Stimulated activated naive CD8-positive, alpha-beta T cell treated with anti-CD3 and anti-CD28 coated beads, Interleukin-15, amount 100 ng/mL, for 72 hours (primary cell): ENCODE measurements at regions not wholly inside any gene's neighbourhood (a gene's known extent, or its start where the extent isn't known, plus 50 kb on each side); places are given as distances from the start of the nearest gene placed in this dataset.

Source experiments
- ATAC-seq: fragments of 150-1000 bp; cut with Tn5 transposase; 2 replicates; pipeline ENCODE4 v1.10.0; 2021; ENCODE audit warnings: mild to moderate bottlenecking, moderate library complexity
- DNase-seq, 2 donors: peaks; one replicate each; pipeline ENCODE4 v3.0.0; 2021 to 2022
- H3K27ac Mint-ChIP-seq, 2 donors: one replicate each; pipeline ENCODE4 v1.8.0; 2022; ENCODE audit warnings: mild to moderate bottlenecking in 2 of 2, mixed read lengths in 2 of 2, moderate library complexity in 2 of 2
- H3K27me3 Mint-ChIP-seq: one replicate; pipeline ENCODE4 v1.8.0; 2022; ENCODE audit warnings: mixed read lengths
- H3K4me1 Mint-ChIP-seq: one replicate; pipeline ENCODE4 v1.8.0; 2022; ENCODE audit warnings: mild to moderate bottlenecking, mixed read lengths
- H3K4me3 Mint-ChIP-seq, 2 donors: one replicate each; pipeline ENCODE4 v1.8.0; 2022; ENCODE audit warnings: mild to moderate bottlenecking in 2 of 2, mixed read lengths in 2 of 2, moderate library complexity in 1 of 2
- H3K9me3 Mint-ChIP-seq, 2 donors: one replicate each; pipeline ENCODE4 v1.8.0; 2022; ENCODE audit warnings: mixed read lengths in 2 of 2

GRCh38 chr4:180827232-180828009, 1415.8 kb upstream of the TENM3 start:
- H3K27me3 Mint-ChIP-seq = no peaks in the 10 kb centered on the region
- DNase-seq = no peak
- H3K27ac Mint-ChIP-seq = no peak overlapping the region
- H3K9me3 Mint-ChIP-seq = peaks cover 0 to 5% of the 10 kb centered on the region in 2 donors
- ATAC-seq = no peak
- H3K4me1 Mint-ChIP-seq = peaks cover 7% of the 10 kb centered on the region
- no peak overlapping the region for H3K4me3 Mint-ChIP-seq

DNA sequence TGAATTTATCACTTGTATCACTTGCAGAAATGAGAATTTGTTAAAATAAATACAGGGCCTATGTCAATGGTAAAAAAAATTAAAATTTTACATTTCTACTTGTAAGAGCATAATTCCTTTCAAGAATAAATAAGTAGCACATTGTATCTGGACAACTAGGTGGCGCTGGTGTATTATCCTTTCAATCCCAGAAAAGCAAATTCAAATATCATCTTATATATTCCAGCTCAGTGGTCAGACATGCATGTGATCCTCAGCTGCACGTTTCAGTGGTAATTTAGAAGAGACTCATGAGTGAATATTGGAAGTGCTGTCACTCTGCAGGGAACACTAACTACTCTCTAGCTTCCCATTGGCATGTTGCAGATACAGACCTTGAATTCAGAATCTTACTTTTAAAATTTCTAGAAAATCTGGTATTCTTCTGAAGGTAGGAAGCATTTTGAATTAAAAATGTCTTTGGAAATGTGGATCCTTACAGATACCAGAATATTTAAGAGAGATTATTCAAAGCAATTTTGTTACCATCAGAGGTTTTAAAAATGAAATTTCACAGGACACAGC, 1414.7 kb upstream of the TENM3 start:
- H3K4me1 Mint-ChIP-seq = peaks cover 7% of the 10 kb centered on the region
- H3K4me3 Mint-ChIP-seq = no peak overlapping the region
- no peak for ATAC-seq
- no peak for DNase-seq
- H3K9me3 Mint-ChIP-seq = peaks cover 0 to 5% of the 10 kb centered on the region in 2 donors
- no peaks in the 10 kb centered on the region for H3K27me3 Mint-ChIP-seq
- no peak overlapping the region for H3K27ac Mint-ChIP-seq

DNA sequence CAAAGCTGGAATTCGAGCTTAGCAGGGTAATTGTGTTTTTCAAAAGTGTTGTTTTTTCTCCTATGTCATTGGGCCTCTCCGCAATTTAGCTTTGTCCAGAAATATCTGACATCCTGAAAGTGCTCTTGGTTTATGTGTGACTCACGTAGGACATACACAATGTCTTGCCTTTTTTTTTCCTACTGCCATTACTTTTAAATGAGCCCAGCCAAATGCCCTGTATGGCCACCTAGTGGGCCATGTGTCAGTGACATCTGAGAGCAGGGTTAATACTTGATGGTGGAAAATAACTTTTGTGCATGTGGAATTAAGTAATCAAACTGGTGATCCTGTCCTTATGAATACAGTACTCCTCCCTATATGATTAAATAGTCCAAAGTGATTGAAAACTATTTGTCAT, 1411.1 kb upstream of the TENM3 start:
- DNase-seq = no peak
- ATAC-seq = no peak
- H3K4me3 Mint-ChIP-seq = no peak overlapping the region
- peaks cover 7% of the 10 kb centered on the region for H3K4me1 Mint-ChIP-seq
- H3K27ac Mint-ChIP-seq = no peak overlapping the region
- H3K9me3 Mint-ChIP-seq = no peaks in the 10 kb centered on the region
- H3K27me3 Mint-ChIP-seq = no peaks in the 10 kb centered on the region

DNA sequence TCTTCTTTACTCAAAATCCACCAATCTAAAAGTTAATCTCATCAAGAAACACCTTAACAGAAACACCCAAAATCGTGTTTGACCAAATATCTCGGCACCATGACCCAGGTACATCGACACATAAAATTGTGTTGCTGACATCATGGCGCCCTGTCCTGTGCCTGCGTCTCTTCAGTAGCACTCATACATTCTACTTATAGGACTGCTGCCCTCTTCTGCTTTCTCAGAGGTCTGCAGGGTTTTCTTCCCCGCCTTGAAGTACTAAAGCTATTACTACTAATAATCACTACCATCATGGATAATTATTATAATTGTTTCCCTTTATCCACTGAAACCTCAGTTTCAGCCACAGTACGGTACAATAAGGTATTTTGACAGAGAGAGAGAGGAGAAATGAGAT, 1403.1 kb upstream of the TENM3 start:
- no peak for DNase-seq
- H3K4me1 Mint-ChIP-seq = no peaks in the 10 kb centered on the region
- no peak for ATAC-seq

DNA sequence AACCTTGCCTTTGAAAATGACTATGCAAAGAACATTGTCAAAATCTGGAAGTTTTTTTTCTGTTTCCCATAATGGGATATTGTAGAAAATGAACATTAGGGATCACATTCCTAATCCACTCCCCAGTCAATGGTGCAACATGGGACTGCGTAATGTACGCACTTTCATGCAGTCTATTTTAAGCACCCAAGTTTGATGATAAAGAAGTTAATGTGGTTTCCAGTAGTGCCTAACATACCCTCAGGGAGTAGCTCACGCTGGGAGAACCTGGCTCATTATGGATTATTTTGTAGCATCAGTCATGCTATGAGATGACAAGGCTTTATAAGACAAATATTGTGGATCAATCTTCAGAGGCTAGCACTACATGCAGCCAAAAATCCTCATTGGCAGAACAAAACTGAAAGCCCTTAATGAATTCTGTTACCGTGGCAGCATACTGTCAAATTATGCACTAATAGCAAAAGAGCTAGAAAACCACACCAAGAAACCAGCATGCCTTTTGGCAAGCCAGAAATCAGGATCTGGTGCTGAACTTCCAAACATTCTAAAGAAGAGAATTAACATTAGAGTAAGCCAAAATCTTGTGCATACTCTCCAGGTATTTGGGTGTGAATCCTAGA, 1392.8 kb upstream of the TENM3 start:
- no peak for ATAC-seq

More for the DNA sequence above, 1403.1 kb upstream of the TENM3 start:
- no peak overlapping the region for H3K4me3 Mint-ChIP-seq
- H3K27ac Mint-ChIP-seq = peak overlapping the region in 1 of 2 donors; percentile 42
- H3K9me3 Mint-ChIP-seq = no peaks in the 10 kb centered on the region
- no peaks in the 10 kb centered on the region for H3K27me3 Mint-ChIP-seq

GRCh38 chr4:180852738-180853137, 1390.5 kb upstream of the TENM3 start:
- Mint-ChIP-seq H3K4me1 (no peaks in the 10 kb centered on the region), H3K27ac (no peak overlapping the region), H3K9me3 (peaks cover 6% of the 10 kb centered on the region in 2 donors), H3K4me3 (no peak overlapping the region), H3K27me3 (no peaks in the 10 kb centered on the region)
- DNase-seq = no peak
- no peak for ATAC-seq

More for the DNA sequence above, 1392.8 kb upstream of the TENM3 start:
- Mint-ChIP-seq H3K27ac (no peak overlapping the region), H3K4me3 (no peak overlapping the region), H3K27me3 (no peaks in the 10 kb centered on the region), H3K9me3 (no peaks in the 10 kb centered on the region), H3K4me1 (no peaks in the 10 kb centered on the region)
- no peak for DNase-seq

DNA sequence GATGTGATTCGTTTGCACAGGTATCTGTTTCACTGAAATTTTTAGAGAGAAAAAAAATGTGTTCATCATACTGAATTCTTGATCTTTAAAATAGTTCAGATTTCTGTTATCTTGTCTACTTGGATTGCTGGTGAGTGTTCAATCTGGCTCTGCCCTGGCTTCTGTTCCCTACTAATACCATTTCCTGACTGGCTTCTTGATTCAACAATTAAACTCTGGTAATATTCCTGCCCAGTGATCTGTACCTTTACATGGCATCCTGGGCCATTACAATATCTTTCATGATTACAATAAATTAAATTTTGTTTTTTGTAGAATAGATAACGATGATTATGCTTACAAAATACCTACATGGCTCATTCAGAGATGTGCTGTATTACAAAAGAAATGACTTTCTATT, 1388.0 kb upstream of the TENM3 start:
- H3K4me3 Mint-ChIP-seq = no peak overlapping the region
- no peaks in the 10 kb centered on the region for H3K27me3 Mint-ChIP-seq

DNA sequence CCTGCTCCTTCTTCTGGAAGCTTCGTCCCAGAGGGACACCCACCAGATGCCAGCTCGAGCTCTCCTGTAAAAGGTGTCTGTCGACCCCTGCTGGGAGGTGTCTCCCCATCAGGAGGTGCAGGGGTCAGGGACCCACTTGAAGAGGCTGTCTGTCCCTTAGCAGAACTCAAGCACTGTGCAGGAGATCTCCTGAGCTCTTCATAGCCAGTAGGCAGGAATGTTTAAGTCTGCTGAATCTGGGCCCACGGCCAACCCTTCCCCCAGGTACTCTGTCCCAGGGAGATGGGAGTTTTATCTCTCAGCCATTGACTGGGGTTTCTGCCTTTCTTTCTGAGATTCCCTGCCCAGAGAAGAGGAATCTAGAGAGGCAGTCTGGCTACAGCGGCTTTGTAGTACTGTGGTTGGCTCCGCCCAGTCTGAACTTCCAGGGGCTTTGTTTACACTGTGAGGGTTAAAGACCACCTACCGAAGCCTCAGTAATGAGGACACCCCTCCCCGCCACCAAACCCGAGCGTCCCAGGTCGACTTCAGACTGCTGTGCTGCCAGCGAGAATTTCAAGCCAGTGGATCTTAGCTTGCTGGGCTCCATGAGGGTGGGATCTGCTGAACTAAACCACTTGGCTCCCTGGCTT, 1383.0 kb upstream of the TENM3 start:
- H3K4me1 Mint-ChIP-seq = no peaks in the 10 kb centered on the region
- no peaks in the 10 kb centered on the region for H3K27me3 Mint-ChIP-seq
- DNase-seq = no peak
- H3K9me3 Mint-ChIP-seq = peaks cover 9 to 22% of the 10 kb centered on the region in 2 donors
- H3K27ac Mint-ChIP-seq = no peak overlapping the region
- H3K4me3 Mint-ChIP-seq = no peak overlapping the region
- no peak for ATAC-seq

More for the DNA sequence above, 1388.0 kb upstream of the TENM3 start:
- H3K9me3 Mint-ChIP-seq = peaks cover 9 to 15% of the 10 kb centered on the region in 2 donors
- H3K27ac Mint-ChIP-seq = no peak overlapping the region
- DNase-seq (no peak), ATAC-seq (no peak)
- no peaks in the 10 kb centered on the region for H3K4me1 Mint-ChIP-seq

DNA sequence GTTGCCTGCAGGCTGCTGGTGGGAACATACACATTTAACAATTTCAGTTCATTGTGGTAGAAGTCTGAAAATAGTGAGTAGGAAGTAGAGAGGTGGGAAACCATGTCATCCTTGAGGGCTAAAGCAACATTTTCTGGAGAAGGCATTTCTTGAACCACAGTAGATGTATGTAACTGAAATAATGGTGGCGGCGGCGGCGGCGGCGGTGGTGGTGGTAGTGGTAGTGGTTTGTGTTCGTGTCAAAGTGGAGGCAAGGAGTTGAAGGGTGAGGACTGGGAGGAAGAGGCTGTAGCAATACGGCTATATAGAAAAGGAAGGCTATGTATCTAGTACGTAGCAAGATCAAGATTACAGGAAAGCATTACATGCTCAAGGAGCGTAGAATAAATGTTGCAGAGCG, 1381.6 kb upstream of the TENM3 start:
- Mint-ChIP-seq H3K4me3 (no peak overlapping the region), H3K27ac (no peak overlapping the region), H3K9me3 (peaks cover 9 to 22% of the 10 kb centered on the region in 2 donors), H3K27me3 (no peaks in the 10 kb centered on the region), H3K4me1 (no peaks in the 10 kb centered on the region)
- no peak for ATAC-seq
- DNase-seq = no peak

- DNase-seq = no peak
- no peaks in the 10 kb centered on the region for H3K27me3 Mint-ChIP-seq
- peaks cover 0 to under 1% of the 10 kb centered on the region in 2 donors for H3K9me3 Mint-ChIP-seq
- H3K4me1 Mint-ChIP-seq = no peaks in the 10 kb centered on the region
- H3K27ac Mint-ChIP-seq = no peak overlapping the region
- H3K4me3 Mint-ChIP-seq = no peak overlapping the region
- peak; percentile 26 for ATAC-seq
These were observed 1376.1 kb upstream of the TENM3 start for GRCh38 chr4:180866933-180867643.

GRCh38 chr4:180870623-180871022, 1372.6 kb upstream of the TENM3 start:
- no peak overlapping the region for H3K27ac Mint-ChIP-seq
- H3K4me1 Mint-ChIP-seq = no peaks in the 10 kb centered on the region
- H3K4me3 Mint-ChIP-seq = no peak overlapping the region
- no peak for DNase-seq
- no peak for ATAC-seq
- H3K27me3 Mint-ChIP-seq = no peaks in the 10 kb centered on the region
- H3K9me3 Mint-ChIP-seq = peaks cover 11 to 14% of the 10 kb centered on the region in 2 donors

GRCh38 chr4:180898305-180898704, 1344.9 kb upstream of the TENM3 start:
- Mint-ChIP-seq H3K4me3 (no peak overlapping the region), H3K27me3 (no peaks in the 10 kb centered on the region), H3K9me3 (peaks cover 11 to 18% of the 10 kb centered on the region in 2 donors), H3K27ac (no peak overlapping the region), H3K4me1 (no peaks in the 10 kb centered on the region)
- DNase-seq (no peak), ATAC-seq (no peak)

- H3K4me1 Mint-ChIP-seq = no peaks in the 10 kb centered on the region
- ATAC-seq = no peak
- H3K9me3 Mint-ChIP-seq = peaks cover 11 to 18% of the 10 kb centered on the region in 2 donors
- H3K27me3 Mint-ChIP-seq = no peaks in the 10 kb centered on the region
- H3K27ac Mint-ChIP-seq = no peak overlapping the region
- DNase-seq = no peak
- H3K4me3 Mint-ChIP-seq = no peak overlapping the region
These were observed 1342.4 kb upstream of the TENM3 start for GRCh38 chr4:180900781-180901180.

GRCh38 chr4:180909279-180909678, 1333.9 kb upstream of the TENM3 start:
- H3K27me3 Mint-ChIP-seq = no peaks in the 10 kb centered on the region
- H3K9me3 Mint-ChIP-seq = peaks cover 0 to 6% of the 10 kb centered on the region in 2 donors
- H3K4me3 Mint-ChIP-seq = no peak overlapping the region
- H3K27ac Mint-ChIP-seq = no peak overlapping the region
- no peaks in the 10 kb centered on the region for H3K4me1 Mint-ChIP-seq
- no peak for ATAC-seq
- DNase-seq = no peak

DNA sequence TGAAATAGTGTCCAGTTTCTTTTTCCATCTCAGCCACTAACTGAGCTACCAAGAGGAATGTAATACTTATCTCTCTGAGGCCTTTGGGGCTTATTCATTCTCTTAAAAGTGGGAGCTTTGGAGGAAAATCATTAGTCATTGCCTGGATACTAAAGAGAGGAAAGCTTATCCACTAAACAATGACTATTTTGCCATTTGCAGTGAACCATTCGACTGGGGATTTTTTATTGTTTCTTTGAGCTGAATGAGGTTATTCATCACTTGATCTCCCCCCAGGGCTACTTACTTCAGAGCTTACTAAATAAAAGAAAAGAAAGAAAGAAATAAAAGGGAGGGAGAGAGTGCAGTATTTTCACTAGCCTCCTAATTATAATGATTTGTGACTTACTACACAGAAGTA, 1329.5 kb upstream of the TENM3 start:
- Mint-ChIP-seq H3K27ac (no peak overlapping the region), H3K27me3 (no peaks in the 10 kb centered on the region), H3K4me1 (no peaks in the 10 kb centered on the region), H3K9me3 (peaks cover 0 to 7% of the 10 kb centered on the region in 2 donors), H3K4me3 (no peak overlapping the region)
- DNase-seq (no peak), ATAC-seq (no peak)
